MM.1S (cell line): ENCODE measurements at regions not wholly inside any gene's neighbourhood (a gene's known extent, or its start where the extent isn't known, plus 50 kb on each side); places are given as distances from the start of the nearest gene placed in this dataset.

ENCODE experiments used
- EZH2phosphoT487 ChIP-seq: fragments of 300-600 bp; sonication (generic); IDR thresholded peaks from 2 replicates; pipeline ENCODE4 v1.6.1; 2018; ENCODE audit warnings: antibody characterized with exemption, low read length
- TF ChIP-seq, protein P1 (sequence below): fragments of 300-600 bp; sonication (generic); IDR thresholded peaks from 2 replicates; pipeline ENCODE4 v1.5.1; 2016; ENCODE audit warnings: antibody characterized with exemption, low read length, mixed read lengths

DNA sequence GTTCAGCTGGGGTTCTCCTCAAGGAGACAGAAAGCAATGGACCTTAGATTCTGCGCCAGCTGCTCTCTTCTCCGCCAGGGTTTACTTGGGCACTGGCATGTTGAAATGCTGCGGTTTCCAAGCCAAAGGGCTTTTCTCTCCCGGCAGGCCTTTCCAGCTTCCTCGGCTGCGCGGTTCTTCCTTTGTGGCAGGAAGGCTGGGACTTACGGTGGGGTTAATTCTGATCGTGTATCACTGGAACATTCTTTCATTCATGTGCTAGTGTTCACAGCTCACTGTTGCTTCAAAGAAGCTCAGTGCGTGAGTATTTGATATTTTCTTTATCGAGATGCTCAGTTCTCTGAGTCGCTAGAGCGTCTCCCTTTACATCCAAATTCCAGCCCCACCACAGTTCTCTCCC, 723.2 kb downstream of the UQCRFS1 start:
- TF ChIP-seq, protein P1, sequence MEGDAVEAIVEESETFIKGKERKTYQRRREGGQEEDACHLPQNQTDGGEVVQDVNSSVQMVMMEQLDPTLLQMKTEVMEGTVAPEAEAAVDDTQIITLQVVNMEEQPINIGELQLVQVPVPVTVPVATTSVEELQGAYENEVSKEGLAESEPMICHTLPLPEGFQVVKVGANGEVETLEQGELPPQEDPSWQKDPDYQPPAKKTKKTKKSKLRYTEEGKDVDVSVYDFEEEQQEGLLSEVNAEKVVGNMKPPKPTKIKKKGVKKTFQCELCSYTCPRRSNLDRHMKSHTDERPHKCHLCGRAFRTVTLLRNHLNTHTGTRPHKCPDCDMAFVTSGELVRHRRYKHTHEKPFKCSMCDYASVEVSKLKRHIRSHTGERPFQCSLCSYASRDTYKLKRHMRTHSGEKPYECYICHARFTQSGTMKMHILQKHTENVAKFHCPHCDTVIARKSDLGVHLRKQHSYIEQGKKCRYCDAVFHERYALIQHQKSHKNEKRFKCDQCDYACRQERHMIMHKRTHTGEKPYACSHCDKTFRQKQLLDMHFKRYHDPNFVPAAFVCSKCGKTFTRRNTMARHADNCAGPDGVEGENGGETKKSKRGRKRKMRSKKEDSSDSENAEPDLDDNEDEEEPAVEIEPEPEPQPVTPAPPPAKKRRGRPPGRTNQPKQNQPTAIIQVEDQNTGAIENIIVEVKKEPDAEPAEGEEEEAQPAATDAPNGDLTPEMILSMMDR: no peak
- no peak for TF ChIP-seq EZH2phosphoT487
